HG02938 (cell line): ENCODE measurements at regions not wholly inside any gene's neighbourhood (a gene's known extent, or its start where the extent isn't known, plus 50 kb on each side); places are given as distances from the start of the nearest gene placed in this dataset.
"Not testable (repeated sequence)": the region's sequence is repeated elsewhere in the genome, so short reads cannot be mapped to it uniquely, and the experiment has no call there.

Experiments used
- ATAC-seq: cut with Tn5 transposase; IDR thresholded peaks from one replicate; pipeline ENCODE4 v1.9.1; 2021; ENCODE audit warnings: mild to moderate bottlenecking, moderate library complexity; ENCODE audit not compliant: unreplicated experiment

DNA sequence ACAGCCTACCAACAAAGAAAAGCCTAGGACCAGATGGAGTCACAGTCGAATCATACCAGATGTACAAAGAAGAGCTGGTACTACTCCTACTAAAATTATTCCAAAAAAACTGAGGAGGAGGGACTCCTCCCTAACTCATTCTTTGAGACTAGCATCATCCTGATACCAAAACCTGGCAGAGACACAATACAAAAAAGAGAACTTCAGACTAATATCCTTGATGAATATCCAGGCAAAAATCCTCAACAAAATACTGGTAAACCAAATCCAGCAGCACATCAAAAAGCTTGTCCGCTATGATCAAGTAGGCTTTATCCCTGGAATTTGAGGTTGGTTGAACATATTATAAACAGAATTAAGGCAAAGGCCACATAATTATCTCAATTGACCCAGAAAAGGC lies 900.4 kb upstream of the ARRDC3 start:
- ATAC-seq: no peak

- ATAC-seq: not testable (repeated sequence)
Measured at GRCh38 chr5:92271750-92272149, 888.6 kb upstream of the ARRDC3 start.

GRCh38 chr5:92268343-92268742 lies 885.2 kb upstream of the ARRDC3 start:
- ATAC-seq: no peak

- ATAC-seq: no peak
Measured at GRCh38 chr5:92267830-92268229, 884.7 kb upstream of the ARRDC3 start.

GRCh38 chr5:92265804-92266203 lies 882.7 kb upstream of the ARRDC3 start:
- no peak for ATAC-seq

GRCh38 chr5:92255605-92256004 lies 872.5 kb upstream of the ARRDC3 start:
- ATAC-seq: not testable (repeated sequence)

- ATAC-seq: no peak
Measured at GRCh38 chr5:92248518-92248917, 865.4 kb upstream of the ARRDC3 start.

- no peak for ATAC-seq
Measured at GRCh38 chr5:92242170-92242569, 859.1 kb upstream of the ARRDC3 start.

- no peak for ATAC-seq
Measured at GRCh38 chr5:92237896-92238295, 854.8 kb upstream of the ARRDC3 start.

- no peak for ATAC-seq
Measured at GRCh38 chr5:92222449-92222848, 839.3 kb upstream of the ARRDC3 start.

DNA sequence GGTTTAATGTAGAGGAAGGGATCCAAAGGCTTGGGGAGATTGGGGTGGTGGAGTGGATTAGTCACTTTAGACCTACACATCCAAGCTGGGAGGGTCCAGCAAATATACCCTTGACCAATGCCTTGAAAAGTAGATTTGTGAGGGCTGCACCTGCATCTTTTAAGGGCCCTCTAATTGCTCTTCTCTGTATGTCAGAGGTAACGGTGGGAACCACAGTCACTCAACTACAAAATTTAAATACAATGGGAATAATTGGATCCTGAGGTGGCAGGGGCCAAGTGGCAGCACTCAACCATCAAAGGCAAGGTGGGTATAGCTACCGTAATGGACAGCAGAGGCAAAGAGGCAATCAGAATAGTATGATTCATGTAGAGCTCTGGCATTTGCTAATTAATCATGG lies 833.7 kb upstream of the ARRDC3 start:
- not testable (repeated sequence) for ATAC-seq

GRCh38 chr5:92215116-92215515 lies 832.0 kb upstream of the ARRDC3 start:
- ATAC-seq: no peak

DNA sequence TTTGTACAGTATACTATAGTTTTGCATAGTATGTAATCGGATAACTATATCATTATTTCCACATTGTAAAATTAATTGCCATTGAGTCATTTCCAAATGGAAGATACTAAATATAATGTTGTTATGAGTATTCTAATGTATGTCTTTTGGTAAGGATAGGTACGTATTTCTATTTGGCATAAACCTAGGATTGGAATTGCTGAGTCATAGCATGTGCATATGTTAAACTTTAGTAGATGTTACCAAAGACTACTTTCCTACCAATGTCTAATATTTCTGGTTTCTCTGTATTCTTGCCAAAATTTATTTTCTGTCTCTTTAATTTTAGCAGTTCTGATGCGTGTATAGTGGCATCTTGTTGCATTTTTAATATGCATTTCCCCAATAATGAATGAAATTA lies 825.1 kb upstream of the ARRDC3 start:
- no peak for ATAC-seq

GRCh38 chr5:92207151-92207550 lies 824.0 kb upstream of the ARRDC3 start:
- no peak for ATAC-seq

GRCh38 chr5:92206681-92207080 lies 823.6 kb upstream of the ARRDC3 start:
- no peak for ATAC-seq

DNA sequence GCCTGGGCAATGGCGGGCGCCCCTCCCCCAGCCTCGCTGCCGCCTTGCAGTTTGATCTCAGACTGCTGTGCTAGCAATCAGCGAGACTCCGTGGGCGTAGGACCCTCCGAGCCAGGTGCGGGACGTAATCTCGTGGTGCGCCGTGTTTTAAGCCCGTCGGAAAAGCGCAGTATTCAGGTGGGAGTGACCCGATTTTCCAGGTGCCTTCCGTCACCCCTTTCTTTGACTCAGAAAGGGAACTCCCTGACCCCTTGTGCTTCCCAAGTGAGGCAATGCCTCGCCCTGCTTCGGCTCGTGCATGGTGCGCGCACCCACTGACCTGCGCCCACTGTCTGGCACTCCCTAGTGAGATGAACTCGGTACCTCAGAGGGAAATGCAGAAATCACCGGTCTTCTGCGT lies 815.9 kb upstream of the ARRDC3 start:
- ATAC-seq: not testable (repeated sequence)

DNA sequence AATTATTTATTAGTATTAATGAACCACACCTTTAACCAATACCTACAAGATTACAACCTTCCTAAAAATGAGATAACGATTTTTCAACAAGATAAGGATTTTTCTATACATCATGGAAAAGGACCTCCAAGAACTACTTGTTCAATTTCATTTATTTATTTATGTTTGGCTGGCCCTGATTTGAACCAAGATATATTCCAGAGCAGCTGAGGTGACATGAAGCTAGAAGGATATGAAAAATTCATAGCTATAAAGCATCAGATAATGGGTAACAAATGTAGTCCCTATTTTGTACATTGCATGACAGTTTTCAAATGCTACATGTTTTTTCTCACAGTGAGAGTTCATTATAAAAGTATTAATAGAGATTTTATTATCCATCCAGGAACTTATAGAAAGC lies 798.5 kb upstream of the ARRDC3 start:
- no peak for ATAC-seq

DNA sequence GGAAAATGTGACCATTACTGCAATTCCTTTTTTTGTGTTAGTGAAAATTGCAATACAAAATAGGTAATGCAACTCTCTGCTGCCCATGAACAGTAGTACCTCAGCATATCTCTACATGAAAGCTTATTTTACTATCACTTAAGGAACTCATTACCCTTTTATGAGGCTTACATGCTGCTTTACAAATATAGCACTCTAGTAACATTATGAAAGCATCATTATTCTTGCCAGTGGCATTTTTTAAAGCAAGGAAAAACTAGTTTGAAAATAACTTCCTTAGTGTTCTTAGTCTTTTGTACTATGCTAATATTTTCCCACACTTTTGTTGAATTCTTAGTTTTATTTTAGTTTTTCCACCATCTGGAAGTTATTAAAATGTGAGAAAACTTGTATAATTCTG lies 797.3 kb upstream of the ARRDC3 start:
- no peak for ATAC-seq

DNA sequence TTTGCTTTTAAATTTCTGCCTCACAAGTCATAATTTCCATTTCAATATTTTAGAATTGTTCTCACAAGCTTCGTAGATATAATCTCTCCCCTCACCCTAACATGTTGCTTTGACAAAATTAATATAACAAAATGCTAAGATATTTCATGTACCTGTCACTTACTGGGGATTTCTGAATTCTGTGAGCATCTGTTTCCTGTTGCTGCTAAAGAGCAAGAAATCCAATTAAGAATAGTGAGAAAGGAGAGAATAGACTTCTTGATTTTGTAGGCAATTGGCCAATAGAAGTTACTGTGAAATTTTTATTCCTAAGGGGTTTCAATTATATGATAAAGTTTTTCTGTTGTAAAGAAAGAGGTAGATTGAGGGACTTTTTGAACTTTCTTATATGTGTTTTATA lies 796.5 kb upstream of the ARRDC3 start:
- ATAC-seq: no peak

- ATAC-seq: no peak
Measured at GRCh38 chr5:92177926-92178487, 794.9 kb upstream of the ARRDC3 start.

DNA sequence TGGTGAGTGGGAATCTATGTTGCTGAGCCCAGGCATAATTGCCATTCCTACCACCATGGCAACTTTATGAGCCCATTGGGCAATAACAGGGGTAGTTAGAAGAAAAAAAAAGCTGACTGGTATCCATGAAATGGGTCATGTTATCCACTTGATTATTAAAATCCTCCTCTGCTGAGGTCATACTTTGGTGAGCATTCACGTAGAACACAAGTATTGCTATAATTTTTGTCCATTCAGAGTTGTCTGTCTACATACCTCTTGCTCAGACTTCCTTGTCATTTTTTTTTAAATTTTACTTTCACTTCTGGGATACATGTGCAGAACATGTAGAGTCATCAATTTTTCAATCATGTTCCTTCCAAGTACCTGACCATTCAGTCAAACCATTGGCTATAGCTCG lies 780.8 kb upstream of the ARRDC3 start:
- ATAC-seq: no peak

DNA sequence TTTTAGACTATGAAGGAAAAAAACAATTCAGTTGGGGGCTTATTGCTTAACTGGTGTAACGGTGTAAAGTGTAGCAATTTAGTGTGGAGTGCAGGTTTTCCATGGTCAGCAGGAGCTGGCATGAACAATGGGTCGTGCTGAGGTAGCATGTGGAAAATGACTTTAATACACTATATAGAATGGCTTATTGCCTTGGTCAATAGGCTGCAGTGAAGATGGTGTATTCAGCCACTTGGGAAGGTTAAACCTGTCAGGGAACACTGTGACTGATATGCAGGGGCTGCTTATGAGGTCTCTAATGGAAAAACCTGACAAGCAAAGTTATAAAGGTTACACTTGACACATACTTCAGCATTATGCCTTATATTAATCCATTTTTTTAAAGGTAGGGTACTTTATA lies 764.7 kb upstream of the ARRDC3 start:
- no peak for ATAC-seq

DNA sequence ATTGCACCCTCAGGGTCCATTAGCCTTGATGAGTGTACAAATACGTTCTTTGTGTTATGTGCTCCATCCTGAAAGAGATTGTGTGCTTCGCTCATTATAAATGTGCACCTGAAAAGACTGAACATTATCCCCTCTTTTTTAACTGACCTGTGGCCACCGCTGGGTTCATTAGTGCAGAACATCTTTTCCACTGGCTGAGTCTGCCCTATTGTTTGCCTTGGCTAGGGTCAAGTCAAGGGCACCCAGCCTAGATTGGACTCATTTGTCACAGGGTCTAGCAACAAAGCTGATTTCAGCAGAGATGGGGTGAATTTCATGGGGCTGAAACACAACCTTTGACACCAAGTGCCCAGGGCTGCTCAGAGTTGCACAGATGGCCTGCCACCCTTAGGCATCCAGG lies 764.1 kb upstream of the ARRDC3 start:
- ATAC-seq: no peak

- no peak for ATAC-seq
Measured at GRCh38 chr5:92145852-92146251, 762.7 kb upstream of the ARRDC3 start.
